ENCODE measurements at regions not wholly inside any gene's neighbourhood (a gene's known extent, or its start where the extent isn't known, plus 50 kb on each side); places are given as distances from the start of the nearest gene placed in this dataset.

GRCh38 chr6:80543598-80544222, 437.2 kb downstream of the BCKDHB start:
- Histone ChIP-seq H3K27ac (replicated peaks) (no peak overlapping the region), H3K4me3 (replicated peaks; ENCODE audit: insufficient read depth, low read length) (no peak overlapping the region), H3K27me3 (ENCODE audit: insufficient read depth, poor library complexity, severe bottlenecking) (no peaks in the 10 kb centered on the region)
- no peak for DNase-seq (ENCODE audit: low read depth in 1 of 2, low spot score in 1 of 2)
- TF ChIP-seq SPI1 (IDR thresholded peaks at IDR 0.05; ENCODE audit: borderline replicate concordance, low read depth): no peak

- TF ChIP-seq, protein P1, sequence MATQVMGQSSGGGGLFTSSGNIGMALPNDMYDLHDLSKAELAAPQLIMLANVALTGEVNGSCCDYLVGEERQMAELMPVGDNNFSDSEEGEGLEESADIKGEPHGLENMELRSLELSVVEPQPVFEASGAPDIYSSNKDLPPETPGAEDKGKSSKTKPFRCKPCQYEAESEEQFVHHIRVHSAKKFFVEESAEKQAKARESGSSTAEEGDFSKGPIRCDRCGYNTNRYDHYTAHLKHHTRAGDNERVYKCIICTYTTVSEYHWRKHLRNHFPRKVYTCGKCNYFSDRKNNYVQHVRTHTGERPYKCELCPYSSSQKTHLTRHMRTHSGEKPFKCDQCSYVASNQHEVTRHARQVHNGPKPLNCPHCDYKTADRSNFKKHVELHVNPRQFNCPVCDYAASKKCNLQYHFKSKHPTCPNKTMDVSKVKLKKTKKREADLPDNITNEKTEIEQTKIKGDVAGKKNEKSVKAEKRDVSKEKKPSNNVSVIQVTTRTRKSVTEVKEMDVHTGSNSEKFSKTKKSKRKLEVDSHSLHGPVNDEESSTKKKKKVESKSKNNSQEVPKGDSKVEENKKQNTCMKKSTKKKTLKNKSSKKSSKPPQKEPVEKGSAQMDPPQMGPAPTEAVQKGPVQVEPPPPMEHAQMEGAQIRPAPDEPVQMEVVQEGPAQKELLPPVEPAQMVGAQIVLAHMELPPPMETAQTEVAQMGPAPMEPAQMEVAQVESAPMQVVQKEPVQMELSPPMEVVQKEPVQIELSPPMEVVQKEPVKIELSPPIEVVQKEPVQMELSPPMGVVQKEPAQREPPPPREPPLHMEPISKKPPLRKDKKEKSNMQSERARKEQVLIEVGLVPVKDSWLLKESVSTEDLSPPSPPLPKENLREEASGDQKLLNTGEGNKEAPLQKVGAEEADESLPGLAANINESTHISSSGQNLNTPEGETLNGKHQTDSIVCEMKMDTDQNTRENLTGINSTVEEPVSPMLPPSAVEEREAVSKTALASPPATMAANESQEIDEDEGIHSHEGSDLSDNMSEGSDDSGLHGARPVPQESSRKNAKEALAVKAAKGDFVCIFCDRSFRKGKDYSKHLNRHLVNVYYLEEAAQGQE (IDR thresholded peaks at IDR 0.05; ENCODE audit: insufficient replicate concordance, low read depth): no peak
- TF ChIP-seq CTCF (IDR thresholded peaks at IDR 0.05; ENCODE audit: insufficient read depth, low read length) (no peak), POLR2AphosphoS5 (IDR thresholded peaks at IDR 0.05; ENCODE audit: low read depth) (no peak), SPI1 (IDR thresholded peaks at IDR 0.05; ENCODE audit: borderline replicate concordance, low read depth) (no peak)
- no peak overlapping the region for H3K27ac ChIP-seq (replicated peaks)
Measured at GRCh38 chr6:80543151-80543550, 436.7 kb downstream of the BCKDHB start.

DNA sequence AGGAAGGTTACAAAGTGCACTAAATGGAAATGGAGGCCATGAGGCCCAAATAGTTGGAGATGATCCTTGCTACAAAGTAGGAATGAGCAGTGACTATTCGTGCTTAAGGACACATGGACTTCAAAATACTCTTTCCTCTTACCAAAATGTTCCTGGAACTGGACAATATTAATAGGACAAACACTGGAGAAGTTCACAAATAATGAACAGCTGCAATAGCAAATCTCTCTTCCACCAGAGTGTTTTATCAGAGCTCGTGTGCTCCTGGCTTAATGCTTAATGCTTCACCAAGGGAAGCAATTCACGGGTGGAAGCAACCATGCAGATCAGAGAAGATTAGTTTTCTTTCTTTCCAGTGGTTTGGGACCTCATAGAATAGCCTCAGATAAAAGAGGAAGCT, 435.4 kb downstream of the BCKDHB start:
- Histone ChIP-seq H3K27me3 (ENCODE audit: insufficient read depth, poor library complexity, severe bottlenecking) (no peaks in the 10 kb centered on the region), H3K27ac (replicated peaks) (no peak overlapping the region), H3K4me3 (replicated peaks; ENCODE audit: insufficient read depth, low read length) (no peak overlapping the region)
- no peak for DNase-seq (ENCODE audit: low read depth in 1 of 2, low spot score in 1 of 2)
- TF ChIP-seq SPI1 (IDR thresholded peaks at IDR 0.05; ENCODE audit: borderline replicate concordance, low read depth) (peak; percentile 35; the same call in 1 of the 2 replicates), GABPA (IDR thresholded peaks at IDR 0.05; ENCODE audit: low read depth) (no peak)

More at GRCh38 chr6:80543151-80543550, 436.7 kb downstream of the BCKDHB start:
- no peak for DNase-seq (ENCODE audit: low read depth in 1 of 2, low spot score in 1 of 2)
- Histone ChIP-seq H3K4me3 (replicated peaks; ENCODE audit: insufficient read depth, low read length) (no peak overlapping the region), H3K27me3 (ENCODE audit: insufficient read depth, poor library complexity, severe bottlenecking) (no peaks in the 10 kb centered on the region)

- no peak overlapping the region for H3K27ac ChIP-seq (replicated peaks)
- DNase-seq (ENCODE audit: low read depth in 1 of 2, low spot score in 1 of 2): no peak
- H3K4me3 ChIP-seq (replicated peaks; ENCODE audit: insufficient read depth, low read length): no peak overlapping the region
- H3K27me3 ChIP-seq (ENCODE audit: insufficient read depth, poor library complexity, severe bottlenecking): no peaks in the 10 kb centered on the region
- no peak for TF ChIP-seq POLR2AphosphoS5 (IDR thresholded peaks at IDR 0.05; ENCODE audit: low read depth)
- TF ChIP-seq, protein P1 (IDR thresholded peaks at IDR 0.05; ENCODE audit: insufficient replicate concordance, low read depth): no peak
- TF ChIP-seq CTCF (IDR thresholded peaks at IDR 0.05; ENCODE audit: insufficient read depth, low read length): no peak
- no peak for TF ChIP-seq GABPA (IDR thresholded peaks at IDR 0.05; ENCODE audit: low read depth)
- no peak for TF ChIP-seq SPI1 (IDR thresholded peaks at IDR 0.05; ENCODE audit: borderline replicate concordance, low read depth)
Measured at GRCh38 chr6:80541181-80541580, 434.7 kb downstream of the BCKDHB start.

DNA sequence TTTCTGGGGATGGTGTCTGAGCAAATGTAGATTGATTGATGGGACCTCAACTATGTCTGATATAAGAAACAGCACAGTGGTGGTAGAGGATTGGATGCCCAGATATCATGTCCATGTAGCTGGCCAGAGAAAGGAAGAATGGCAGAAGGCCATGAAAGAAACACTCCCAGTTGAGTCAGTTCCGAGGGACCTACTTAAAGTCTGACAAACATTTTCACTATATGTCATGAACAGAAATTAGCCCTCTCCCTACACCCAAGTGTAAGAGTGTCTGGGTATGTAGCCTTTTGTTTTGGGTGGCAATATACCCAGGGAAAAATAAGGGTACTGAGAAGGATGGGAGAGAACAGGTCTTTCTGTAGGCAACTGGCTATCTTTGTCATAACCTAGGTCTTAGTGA, 434.2 kb downstream of the BCKDHB start:
- no peak for DNase-seq (ENCODE audit: low read depth in 1 of 2, low spot score in 1 of 2)
- Histone ChIP-seq H3K27ac (replicated peaks) (no peak overlapping the region), H3K27me3 (ENCODE audit: insufficient read depth, poor library complexity, severe bottlenecking) (no peaks in the 10 kb centered on the region), H3K4me3 (replicated peaks; ENCODE audit: insufficient read depth, low read length) (no peak overlapping the region)
- TF ChIP-seq POLR2AphosphoS5 (IDR thresholded peaks at IDR 0.05; ENCODE audit: low read depth): no peak
- no peak for TF ChIP-seq CTCF (IDR thresholded peaks at IDR 0.05; ENCODE audit: insufficient read depth, low read length)
- TF ChIP-seq SPI1 (IDR thresholded peaks at IDR 0.05; ENCODE audit: borderline replicate concordance, low read depth): no peak
- no peak for TF ChIP-seq GABPA (IDR thresholded peaks at IDR 0.05; ENCODE audit: low read depth)
- TF ChIP-seq, protein P1 (IDR thresholded peaks at IDR 0.05; ENCODE audit: insufficient replicate concordance, low read depth): no peak

All from HL-60 (cell line).